ENCODE measurements at regions not wholly inside any gene's neighbourhood (a gene's known extent, or its start where the extent isn't known, plus 50 kb on each side); places are given as distances from the start of the nearest gene placed in this dataset.
"Not testable (repeated sequence)": the region's sequence is repeated elsewhere in the genome, so short reads cannot be mapped to it uniquely, and the experiment has no call there.

- DNase-seq (ENCODE audit: low spot score), result no peak
- TF ChIP-seq CTCF (IDR thresholded peaks at IDR 0.05; ENCODE audit: extremely low read depth, insufficient read depth, missing control alignments), result no peak
- in situ Hi-C loops (cut with MboI; ENCODE audit: low pct_unique_long_range_greater_than_20kb, low sequenced_read_pairs, unreplicated experiment), result no loop called here
Measured at GRCh38 chr1:81725823-81726222, 74.9 kb upstream of the ADGRL2 start.

GRCh38 chr1:81722631-81723328, 78.0 kb upstream of the ADGRL2 start:
- DNase-seq (ENCODE audit: low spot score); in situ Hi-C loops (cut with MboI; ENCODE audit: low pct_unique_long_range_greater_than_20kb, low sequenced_read_pairs, unreplicated experiment): not testable (repeated sequence)

GRCh38 chr1:81720256-81720655, 80.5 kb upstream of the ADGRL2 start:
- in situ Hi-C loops (cut with MboI; ENCODE audit: low pct_unique_long_range_greater_than_20kb, low sequenced_read_pairs, unreplicated experiment); DNase-seq (ENCODE audit: low spot score): not testable (repeated sequence)

- in situ Hi-C loops (cut with MboI; ENCODE audit: low pct_unique_long_range_greater_than_20kb, low sequenced_read_pairs, unreplicated experiment), result no loop called here
Measured at GRCh38 chr1:81717230-81717629, 83.5 kb upstream of the ADGRL2 start.

GRCh38 chr1:81715391-81715790, 85.3 kb upstream of the ADGRL2 start:
- TF ChIP-seq CTCF (IDR thresholded peaks at IDR 0.05; ENCODE audit: extremely low read depth, insufficient read depth, missing control alignments), result no peak
- DNase-seq (ENCODE audit: low spot score), result no peak
- in situ Hi-C loops (cut with MboI; ENCODE audit: low pct_unique_long_range_greater_than_20kb, low sequenced_read_pairs, unreplicated experiment), result no loop called here

More at GRCh38 chr1:81717230-81717629, 83.5 kb upstream of the ADGRL2 start:
- no peak for TF ChIP-seq CTCF (IDR thresholded peaks at IDR 0.05; ENCODE audit: extremely low read depth, insufficient read depth, missing control alignments)
- DNase-seq (ENCODE audit: low spot score), result no peak

GRCh38 chr1:81714636-81715035, 86.1 kb upstream of the ADGRL2 start:
- no peak for TF ChIP-seq CTCF (IDR thresholded peaks at IDR 0.05; ENCODE audit: extremely low read depth, insufficient read depth, missing control alignments)
- in situ Hi-C loops (cut with MboI; ENCODE audit: low pct_unique_long_range_greater_than_20kb, low sequenced_read_pairs, unreplicated experiment), result no loop called here
- no peak for DNase-seq (ENCODE audit: low spot score)

GRCh38 chr1:81712425-81712824, 88.3 kb upstream of the ADGRL2 start:
- in situ Hi-C loops (cut with MboI; ENCODE audit: low pct_unique_long_range_greater_than_20kb, low sequenced_read_pairs, unreplicated experiment), result no loop called here
- no peak for DNase-seq (ENCODE audit: low spot score)
- no peak for TF ChIP-seq CTCF (IDR thresholded peaks at IDR 0.05; ENCODE audit: extremely low read depth, insufficient read depth, missing control alignments)

GRCh38 chr1:81710857-81711256, 89.9 kb upstream of the ADGRL2 start:
- in situ Hi-C loops (cut with MboI; ENCODE audit: low pct_unique_long_range_greater_than_20kb, low sequenced_read_pairs, unreplicated experiment), result no loop called here
- DNase-seq (ENCODE audit: low spot score), result no peak
- TF ChIP-seq CTCF (IDR thresholded peaks at IDR 0.05; ENCODE audit: extremely low read depth, insufficient read depth, missing control alignments), result no peak

Data from GM13977 (cell line).